C4-2B (cell line): ENCODE measurements at regions not wholly inside any gene's neighbourhood (a gene's known extent, or its start where the extent isn't known, plus 50 kb on each side); places are given as distances from the start of the nearest gene placed in this dataset.

Source experiments
- CTCF ChIP-seq: fragments of 450-650 bp; conservative IDR thresholded peaks from 2 replicates; pipeline ENCODE4 v1.5.1; 2017; ENCODE audit warnings: mild to moderate bottlenecking
- ZFX ChIP-seq: fragments of 450-650 bp; IDR thresholded peaks from 2 replicates; pipeline ENCODE4 v1.6.1; 2017

GRCh38 chr2:106638043-106638442, 150.9 kb downstream of the CD8B2 start:
- TF ChIP-seq CTCF (peak; percentile 59), ZFX (no peak)
